NCI-H146 (cell line): ENCODE measurements at regions not wholly inside any gene's neighbourhood (a gene's known extent, or its start where the extent isn't known, plus 50 kb on each side); places are given as distances from the start of the nearest gene placed in this dataset.
"Not testable (repeated sequence)": the region's sequence is repeated elsewhere in the genome, so short reads cannot be mapped to it uniquely, and the experiment has no call there.

Experiments
- DNase-seq: peaks from one replicate; lab custom pipeline; 2025; lab: John Stamatoyannopoulos, UW

DNA sequence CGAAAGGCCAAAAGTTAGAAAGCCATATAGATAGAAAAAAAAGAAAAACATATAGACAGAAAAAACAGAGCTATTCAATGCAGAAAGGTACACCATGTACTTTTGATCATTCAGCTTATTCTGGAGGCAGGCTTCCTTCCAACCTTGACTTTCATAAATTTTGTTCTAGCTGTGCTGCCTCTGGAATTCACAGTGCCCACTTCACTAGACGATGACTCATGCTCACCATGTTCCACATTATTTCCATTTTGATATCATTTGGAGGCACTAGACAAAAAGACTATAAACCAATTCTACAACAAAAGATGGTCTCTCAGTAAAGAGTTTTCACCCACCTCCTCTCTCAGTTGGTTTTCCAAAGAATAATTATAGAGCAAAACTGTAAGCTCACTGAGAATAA is 229.0 kb upstream of the IPO5 start:
- no peak for DNase-seq

DNA sequence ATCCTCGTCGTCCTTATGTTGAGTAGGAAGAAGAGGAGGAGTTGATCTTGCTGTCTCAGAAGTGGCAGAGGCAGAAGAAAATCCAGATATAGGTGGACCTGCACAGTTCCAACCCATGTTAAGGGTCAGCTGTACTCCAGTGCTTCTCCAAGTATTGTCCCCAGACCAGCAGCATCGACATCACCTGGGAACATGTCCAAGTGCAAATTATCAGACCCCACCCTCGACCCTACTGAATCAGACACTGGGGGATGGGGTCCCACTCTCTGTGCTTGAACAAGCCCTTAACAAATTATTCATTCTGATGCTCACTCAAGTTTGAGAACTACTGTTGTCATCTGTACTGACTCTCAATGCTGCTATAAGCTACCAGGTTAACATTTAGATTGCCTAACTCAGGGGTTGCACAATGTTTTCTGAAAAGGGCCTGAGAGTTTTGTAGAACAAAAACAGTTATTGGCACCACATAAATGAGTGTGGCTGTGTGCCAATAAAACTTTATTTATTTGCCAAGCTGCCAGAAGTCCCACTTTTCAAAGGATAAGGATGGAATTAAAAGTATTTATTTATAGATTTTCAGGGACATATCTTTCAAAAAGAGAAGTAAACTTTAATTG is 226.7 kb upstream of the IPO5 start:
- no peak for DNase-seq

DNA sequence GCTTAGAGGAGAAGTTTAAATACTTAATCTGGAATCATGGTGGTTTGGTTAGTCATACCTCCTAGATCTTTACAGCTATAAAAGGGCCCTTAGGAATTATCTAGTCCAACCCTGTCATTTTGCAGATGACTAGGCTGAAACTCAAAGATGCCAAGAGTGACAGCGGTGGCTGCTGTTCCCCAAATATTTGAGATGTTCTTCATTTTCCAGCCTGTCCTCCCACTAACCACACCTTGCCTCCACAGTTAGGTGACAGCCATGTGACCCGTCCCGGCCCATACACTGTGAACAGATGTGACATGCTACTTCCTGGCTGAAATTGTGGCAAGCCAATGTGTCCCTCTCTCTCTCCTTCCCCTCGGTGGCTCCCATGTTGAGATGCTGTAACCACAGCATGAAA is 225.5 kb upstream of the IPO5 start:
- DNase-seq: no peak

DNA sequence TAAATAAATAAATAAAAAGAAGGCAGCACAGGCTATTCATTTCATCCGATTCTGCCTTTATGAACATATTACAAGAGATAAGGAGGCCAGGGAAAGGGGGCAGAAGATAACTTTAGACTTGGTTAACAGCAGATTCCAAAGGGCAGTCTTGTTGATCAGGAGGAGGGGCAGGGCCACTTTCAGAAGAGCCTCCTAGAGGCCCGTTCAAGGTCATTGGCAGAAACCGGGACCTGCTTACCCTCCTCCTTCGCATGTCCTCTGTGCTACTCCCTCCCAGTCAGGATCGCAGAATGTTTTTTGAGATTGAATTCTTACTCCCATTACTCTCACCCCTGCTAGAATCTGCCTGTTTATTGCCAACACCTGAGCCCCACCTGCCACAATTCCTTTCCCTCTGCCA is 217.0 kb upstream of the IPO5 start:
- DNase-seq: no peak

DNA sequence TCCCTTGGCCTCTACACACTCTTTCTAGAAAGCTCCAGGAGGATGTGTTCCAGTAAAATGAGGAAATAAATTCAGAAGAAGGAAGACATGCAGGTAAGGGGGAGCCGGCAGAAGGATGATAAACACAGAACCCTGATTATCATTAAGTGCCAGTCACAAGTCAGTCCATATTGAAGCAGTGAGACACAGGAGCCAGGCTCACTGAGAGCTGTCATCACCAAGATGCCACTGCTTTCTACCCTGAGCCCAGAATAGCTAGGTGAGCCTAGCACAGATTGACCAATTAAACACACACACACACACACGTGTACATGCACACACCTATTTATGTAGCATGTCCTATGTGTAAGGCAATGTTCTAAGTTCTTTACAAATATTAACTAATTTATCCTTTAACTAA is 211.4 kb upstream of the IPO5 start:
- DNase-seq: no peak

DNA sequence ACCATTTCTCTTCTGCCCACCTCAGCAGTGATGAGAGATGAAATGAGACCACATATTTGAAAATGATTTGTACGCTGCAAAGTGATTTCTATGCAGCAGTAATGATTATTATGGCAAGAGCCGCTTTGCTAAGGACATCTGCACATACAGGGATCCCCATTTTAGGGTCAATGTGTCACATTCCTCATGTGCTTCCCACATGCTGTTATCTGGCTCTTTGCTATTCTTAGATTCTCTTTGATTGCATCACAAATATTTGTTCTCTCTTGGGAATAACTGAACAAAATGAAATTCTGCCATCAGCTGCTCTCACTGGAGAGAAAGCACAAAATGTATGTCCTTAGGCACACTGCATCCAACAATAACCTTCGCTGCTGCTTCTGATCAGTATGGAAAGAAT is 209.5 kb upstream of the IPO5 start:
- peak; percentile 16 for DNase-seq

DNA sequence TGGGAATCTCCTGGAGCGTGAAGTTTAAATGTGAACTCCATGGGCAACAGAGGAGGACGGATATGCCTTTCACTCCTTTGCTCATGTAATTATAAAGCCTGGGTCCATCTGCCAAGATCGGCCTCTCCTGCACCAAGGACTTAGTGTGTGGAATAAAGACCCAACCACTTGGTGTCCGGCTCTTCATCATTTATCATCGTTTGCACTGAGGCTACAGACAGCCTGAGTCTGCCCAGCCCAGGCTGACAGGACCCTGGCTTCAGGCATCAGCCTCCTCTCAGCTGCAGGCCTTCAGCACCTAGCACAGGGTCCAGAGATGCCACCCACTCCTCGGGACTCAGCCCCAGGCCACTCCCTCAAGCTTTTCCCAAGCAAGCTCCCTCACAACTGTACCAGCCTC is 206.8 kb upstream of the IPO5 start:
- no peak for DNase-seq

DNA sequence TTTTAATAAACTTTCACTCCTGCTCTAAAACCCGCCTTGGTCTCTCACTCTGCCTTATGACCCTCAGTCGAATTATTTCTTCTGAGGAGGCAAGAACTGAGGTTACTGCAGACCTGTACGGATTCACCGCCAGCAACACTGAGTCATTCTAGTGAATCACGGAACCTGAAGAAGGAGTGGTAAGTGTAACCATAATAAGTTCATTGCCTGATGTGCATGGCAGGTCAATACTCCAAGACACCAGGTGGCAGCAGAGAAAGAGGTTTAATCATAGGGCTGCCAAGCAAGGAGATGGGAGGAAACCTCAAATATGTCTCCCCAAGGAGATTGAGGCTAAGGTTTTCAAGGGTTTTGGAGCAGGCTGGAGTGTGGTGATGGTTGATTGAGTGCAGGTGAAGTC is 204.3 kb upstream of the IPO5 start:
- DNase-seq: no peak

DNA sequence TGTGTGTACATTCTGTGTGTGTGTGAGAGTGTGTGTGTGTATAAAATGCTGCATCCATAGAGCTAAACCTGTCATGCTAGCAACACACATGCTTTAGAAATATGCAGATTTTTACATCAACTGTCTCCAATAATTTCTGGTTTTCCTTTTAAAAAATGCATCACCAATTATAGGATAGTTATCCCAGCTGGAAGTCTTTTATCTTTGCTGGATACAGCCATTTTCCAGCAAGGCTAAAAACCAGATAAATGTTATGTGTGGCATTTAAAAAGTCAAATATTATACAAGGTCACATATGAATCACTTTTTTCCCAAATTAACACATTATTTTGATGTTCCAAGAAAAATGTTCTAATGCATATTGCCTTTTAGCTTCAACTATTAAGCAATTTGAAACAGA is 202.0 kb upstream of the IPO5 start:
- DNase-seq: no peak

DNA sequence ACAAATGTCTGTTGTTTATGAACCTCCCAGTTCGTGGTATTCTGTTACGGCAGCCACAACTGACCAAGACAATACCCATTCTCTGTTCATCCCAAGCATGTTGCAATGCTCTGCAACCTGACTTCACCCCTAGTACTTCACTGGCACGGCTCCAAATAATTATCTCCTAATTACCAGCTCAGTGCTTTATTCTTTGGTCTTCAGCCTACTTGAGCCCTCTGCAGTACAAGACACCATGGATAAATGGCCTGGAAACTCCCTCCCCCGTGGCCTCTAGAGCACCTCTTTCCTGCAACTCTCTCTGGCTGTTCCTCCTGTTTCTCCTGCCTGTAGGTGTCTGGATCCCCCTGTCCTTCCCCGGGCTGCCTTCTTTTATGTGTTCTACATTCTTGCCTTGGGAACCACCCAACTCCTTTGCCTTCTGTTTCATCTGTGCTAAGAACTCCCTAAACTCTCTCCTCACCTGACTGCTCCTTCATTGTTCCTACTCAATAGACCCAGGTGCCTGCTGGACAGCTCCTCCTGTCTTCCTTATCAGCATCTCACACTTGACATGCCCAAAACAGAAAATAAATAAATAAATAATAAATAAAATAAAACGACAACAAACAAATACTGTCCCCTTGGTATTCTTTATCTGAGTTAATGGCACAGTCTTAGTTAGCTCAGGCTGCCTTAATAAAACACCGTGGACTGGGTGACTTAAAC is 200.4 kb upstream of the IPO5 start:
- peak; percentile 10 for DNase-seq

DNA sequence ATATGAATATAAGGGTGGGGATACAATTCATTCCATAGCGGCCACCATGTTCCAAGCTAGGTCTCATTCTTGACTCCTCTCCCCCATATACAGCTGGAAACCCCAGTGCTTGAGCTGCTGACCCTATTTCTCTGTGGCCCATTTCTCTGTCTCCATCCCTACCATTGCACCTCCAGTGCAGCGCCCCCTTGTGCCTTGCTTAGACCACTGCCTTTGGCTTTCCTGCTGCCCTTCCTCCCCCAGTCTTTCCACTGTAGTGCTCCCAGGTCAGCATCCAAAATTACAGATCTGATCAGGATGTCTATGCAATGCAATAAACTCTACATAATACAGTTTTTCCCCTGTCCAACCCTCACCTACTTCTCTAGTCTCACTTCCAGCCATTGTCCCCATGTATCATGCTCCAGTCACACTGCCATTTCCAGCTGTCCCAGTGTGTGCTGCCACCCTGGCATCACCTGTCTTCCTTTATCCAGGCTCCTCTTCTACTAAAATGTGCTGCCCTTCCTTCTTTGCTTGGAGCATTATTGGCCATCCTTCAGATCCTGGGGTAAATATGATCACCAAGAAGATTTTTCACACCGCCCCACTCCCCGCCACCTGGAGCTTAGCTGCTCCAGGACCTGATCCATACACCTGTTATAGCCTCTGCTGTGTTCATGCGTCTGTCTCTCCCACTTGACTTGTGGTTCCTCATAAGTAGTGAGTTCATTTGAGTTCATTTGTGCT is 199.4 kb upstream of the IPO5 start:
- no peak for DNase-seq

DNA sequence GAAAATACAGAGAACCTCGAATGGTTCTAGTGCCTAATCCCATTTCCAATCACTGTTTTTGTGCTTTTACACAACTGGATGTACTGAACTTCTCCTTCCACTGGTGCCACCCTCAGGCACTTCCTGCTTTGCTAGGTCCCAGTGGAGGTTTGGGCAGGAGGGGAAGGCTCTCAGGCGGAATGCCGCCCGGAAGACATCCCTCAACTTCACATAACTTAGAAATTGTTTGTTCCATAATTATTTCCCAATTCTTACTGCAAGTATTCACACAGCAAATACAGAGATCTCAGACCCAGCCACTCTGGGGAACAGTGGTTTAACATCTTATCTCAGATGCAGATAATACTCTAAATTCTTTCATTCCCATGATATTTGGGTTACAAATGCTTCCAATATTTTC is 195.7 kb upstream of the IPO5 start:
- no peak for DNase-seq

DNA sequence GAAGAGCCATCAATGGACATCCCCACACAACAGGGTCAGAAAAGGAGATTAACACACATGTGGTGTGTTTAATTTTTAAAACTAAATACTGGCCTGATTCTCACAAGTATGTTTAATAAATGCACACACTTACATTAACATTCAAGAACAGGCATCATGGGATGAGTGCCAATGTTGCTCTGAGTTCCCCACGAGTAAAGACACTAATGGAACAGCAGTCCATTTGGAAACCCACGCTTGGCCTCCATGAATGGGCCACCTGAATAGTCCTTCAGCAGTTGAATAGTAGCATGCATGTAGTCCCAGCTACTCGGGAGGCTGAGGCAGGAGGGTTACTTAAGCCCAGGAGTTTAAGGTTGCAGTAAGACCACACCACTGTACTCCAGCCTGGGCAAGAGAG is 195.2 kb upstream of the IPO5 start:
- no peak for DNase-seq

DNA sequence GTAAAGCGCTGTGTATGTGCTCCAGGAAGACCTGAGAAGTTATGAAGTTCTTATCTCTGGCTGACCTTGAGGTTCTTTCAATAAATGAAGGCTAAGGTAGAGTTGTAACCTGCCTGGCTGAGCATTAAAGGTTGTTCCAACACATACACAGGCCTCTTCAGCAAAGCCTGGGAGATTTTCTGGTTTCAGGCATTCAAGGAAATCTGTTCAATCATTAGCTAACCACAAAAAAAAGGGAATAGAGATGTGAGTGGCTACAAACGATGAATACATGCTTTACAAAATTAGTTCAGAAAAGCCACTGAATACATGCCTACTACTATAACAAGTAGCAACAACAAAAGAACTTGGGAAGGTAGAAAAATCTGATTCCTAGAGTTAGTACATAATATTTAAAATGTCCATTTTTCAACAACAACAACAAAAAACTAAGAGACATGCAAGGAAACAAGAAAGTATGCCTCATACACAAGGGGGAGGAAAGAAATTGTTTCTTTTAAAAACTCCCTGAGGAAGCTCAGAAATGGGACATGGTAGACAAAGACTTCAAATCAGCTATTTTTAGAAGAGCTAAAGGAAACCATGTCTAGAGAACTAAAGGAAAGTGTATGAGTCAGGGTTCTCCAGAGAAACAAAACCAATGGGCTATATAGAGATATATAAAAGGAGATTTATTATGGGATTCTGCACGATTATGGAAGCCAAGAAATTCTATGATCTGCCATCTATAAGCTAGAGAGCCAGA is 191.5 kb upstream of the IPO5 start:
- no peak for DNase-seq

DNA sequence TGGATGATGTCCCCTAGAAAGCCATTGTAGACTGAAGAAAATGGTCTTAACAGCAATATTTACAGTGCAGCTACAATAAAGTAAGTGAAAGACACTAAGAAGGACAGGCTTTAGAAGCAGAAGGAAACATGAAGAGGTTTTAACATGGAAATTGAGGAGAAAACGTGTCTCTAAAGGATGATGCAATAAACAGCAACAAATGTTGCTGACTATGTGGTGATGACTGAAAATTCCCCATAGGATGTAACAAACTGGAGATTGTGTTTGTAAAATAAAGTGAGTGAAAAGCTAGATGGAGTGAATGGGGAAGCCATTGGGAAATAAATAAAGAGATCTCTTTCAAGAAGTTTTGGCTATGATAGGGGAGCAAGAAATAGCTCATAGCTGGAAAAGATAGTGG is 186.7 kb upstream of the IPO5 start:
- no peak for DNase-seq

DNA sequence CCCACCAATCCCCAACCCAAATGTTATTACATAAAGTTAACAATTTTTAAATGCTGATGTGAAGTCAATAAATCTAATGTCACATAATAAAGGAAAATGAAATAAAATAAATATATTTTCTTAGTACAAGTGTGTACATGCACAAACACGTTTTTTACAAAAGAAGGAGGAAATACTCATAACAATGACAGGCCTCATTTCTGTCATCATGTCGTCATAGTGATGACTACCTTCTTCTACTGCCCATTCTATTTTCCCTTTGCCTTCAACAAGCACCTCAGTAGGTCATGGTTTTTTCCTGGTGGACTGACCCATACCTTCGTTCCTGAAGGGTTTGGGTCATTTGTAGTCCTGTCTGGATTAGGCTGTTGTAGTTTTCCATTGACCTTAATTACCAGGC is 185.3 kb upstream of the IPO5 start:
- DNase-seq: no peak

DNA sequence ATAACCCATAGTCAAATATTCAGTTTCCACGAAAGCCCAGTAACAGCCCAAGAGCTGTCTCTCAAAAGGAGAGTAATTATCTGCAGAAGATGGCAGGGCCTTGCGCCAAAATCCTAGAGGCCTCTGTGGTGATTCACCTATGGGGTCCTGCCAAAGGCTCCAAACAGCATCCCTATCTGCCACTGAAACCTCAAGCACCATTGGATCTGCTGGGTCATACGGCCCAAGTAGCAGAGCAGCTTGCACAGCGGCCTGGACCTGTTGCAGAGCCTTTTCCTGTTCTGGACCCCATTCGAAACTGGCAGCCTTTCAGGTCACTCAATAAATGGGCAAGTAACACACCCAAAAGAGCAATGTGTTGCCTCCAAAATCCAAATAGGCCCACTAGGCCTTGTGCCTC is 183.2 kb upstream of the IPO5 start:
- not testable (repeated sequence) for DNase-seq

DNA sequence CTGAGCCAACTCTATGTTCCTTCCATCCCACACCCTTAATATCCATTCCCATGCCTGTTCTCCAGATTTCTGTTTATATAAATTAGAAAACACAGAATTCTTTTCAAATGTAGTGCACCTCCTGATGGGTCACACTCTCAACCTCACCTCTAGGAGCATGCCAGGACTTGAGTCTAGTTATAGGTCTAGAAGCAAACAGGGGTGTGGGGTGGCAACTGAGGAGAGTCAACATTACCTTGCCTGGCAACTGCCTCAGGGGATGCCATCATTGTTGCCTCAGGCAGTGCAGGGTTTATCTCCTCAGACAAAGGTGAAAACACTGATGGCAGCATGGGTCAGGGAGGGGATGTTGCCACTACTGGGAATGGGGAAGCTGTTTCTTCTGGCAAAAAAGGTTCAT is 181.0 kb upstream of the IPO5 start:
- DNase-seq: not testable (repeated sequence)

DNA sequence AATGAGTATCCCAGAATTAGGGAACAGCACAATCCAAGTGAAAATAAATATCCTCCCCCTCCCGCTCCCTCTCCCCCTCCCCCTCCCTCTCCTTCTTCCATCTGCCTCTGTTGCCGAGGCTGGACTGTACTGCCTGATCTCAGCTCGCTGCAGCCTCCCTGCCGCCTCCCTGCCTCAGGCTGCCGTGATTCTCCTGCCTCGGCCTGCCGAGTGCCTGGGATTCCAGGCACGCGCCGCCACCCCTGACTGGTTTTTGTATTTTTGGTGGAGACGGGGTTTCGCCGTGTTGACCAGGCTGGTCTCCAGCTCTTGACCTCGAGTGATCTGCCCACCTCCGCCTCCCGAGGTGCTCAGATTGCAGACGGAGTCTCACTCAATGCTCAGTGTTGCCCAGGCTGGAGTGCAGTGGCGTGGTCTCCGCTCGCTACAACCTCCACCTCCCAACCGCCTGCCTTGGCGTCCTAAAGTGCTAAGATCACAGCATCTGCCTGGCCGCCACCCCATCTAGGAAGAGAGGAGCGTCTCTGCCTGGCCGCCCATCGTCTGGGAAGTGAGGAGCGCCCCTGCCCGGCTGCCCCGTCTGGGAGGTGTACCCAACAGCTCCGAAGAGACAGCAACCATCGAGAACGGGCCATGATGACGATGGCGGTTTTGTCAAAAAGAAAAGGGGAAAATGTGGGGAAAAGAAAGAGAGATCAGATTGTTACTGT is 178.9 kb upstream of the IPO5 start:
- DNase-seq: not testable (repeated sequence)

DNA sequence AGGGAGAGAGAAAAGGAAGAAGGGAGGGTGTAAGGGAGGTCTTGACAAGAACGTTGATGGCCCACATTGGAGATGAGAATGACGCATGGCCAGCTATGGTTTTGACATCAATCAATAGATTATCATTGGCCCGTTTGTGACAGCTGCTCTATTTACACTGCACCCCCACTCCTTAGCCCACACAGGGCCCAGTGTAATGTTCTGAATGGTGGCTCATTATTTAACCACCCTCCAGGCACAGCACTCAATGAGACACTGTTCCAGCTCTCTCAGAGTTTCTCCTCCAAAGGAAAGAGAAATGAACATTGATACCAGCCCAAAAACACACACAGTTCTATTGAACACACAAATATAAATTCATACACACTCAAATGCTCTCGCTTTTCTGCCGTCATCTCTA is 173.0 kb upstream of the IPO5 start:
- no peak for DNase-seq

DNA sequence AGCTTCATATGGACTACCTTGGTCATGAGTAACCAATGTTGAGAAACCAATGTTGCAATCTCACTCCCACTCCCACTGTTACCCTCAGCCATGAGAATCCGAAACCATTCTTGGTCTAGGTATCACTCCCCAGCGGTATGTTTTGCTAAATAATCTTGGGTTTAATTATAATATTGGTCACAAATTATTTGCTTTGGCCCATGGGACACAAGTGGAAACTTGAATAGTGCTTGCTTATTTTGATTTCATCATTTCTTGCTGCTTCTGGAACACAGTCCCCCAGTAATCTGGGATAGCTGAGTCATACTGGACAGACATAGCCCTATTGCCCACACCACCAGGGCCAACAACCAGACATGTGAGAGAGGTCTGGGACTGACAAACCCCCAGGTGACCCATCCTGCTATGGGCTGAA is 171.6 kb upstream of the IPO5 start:
- DNase-seq: no peak

DNA sequence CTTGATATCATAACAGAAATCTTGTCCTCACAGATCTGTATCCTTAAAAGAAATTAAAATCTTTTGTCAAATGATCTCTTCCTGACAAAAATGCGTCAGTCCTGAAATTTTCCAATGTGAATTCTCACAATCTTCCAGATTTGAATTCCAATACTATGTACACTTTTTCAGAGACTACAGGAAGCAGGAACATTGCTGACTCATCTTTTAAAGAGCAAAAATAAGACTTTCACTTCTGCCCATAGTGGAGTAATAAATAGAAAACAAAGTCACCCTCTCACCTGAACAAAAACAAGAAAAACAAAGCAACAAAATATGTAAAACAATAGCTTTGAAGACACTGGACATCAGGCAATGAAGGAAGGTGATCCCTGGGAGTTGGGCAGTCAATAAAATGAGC is 167.0 kb upstream of the IPO5 start:
- no peak for DNase-seq
